Pancreas (tissue), 10 donors: ENCODE measurements at regions not wholly inside any gene's neighbourhood (a gene's known extent, or its start where the extent isn't known, plus 50 kb on each side); places are given as distances from the start of the nearest gene placed in this dataset.
"Not testable (repeated sequence)": the region's sequence is repeated elsewhere in the genome, so short reads cannot be mapped to it uniquely, and the experiment has no call there.

ENCODE experiments used
- ATAC-seq, 4 donors: fragments of 200-7000 bp; cut with Tn5 transposase; one replicate each; pipeline versions ENCODE4 v1.8.0 to v1.9.1; 2020; ENCODE audit warnings: mild to moderate bottlenecking in 4 of 4, moderate library complexity in 4 of 4
- DNase-seq, 6 donors: peaks; one replicate each; pipeline ENCODE4 v3.0.0-alpha.2; 2020
- FAIRE-seq: peaks from 2 replicates; lab custom pipeline; 2012; peaks lifted over from hg19 to GRCh38; lab: Jason Lieb, UNC
- H3K27ac ChIP-seq, 4 donors: fragments of 200-600 bp; sonication (generic); 1 replicate in 3 of 4; 2 replicates in 1 of 4; pipeline versions ENCODE4 v1.5.0 to v1.8.0; 2020
- H3K27me3 ChIP-seq, 4 donors: fragments of 200-600 bp; one replicate each; pipeline ENCODE4 v1.8.0; 2021
- H3K36me3 ChIP-seq, 3 donors: fragments of 200-600 bp; sonication (generic) in 1 of 3; one replicate each; pipeline versions ENCODE4 v1.5.0 to v1.8.0; 2020 to 2021
- H3K4me1 ChIP-seq, 3 donors: fragments of 200-600 bp; one replicate each; pipeline ENCODE4 v1.8.0; 2021
- H3K4me3 ChIP-seq, 4 donors: fragments of 200-600 bp; sonication (generic) in 2 of 4; one replicate each; pipeline versions ENCODE4 v1.5.0 to v1.8.0; 2020 to 2021
- H3K9me3 ChIP-seq, 4 donors: fragments of 200-600 bp; one replicate each; pipeline ENCODE4 v1.8.0; 2021
- WGBS, 2 donors: extraction: QIAGEN DNeasy Blood & Tissue Kit; methylation state at CpG; one replicate each; pipeline ENCODE4 v1.1.7; 2013; 5-methylcytosine and 5-hydroxymethylcytosine counted together
- intact Hi-C, 3 donors: fragments of 100-400 bp; cut with DNase I; formaldehyde crosslinking; loops; one replicate each; pipeline versions ENCODE4 v1.11.1 to v1.14.2; 2022
- TF ChIP-seq, protein P1 (sequence below), 4 donors: fragments of 200-600 bp; sonication (generic) in 3 of 4; IDR thresholded peaks; one replicate each; pipeline versions ENCODE4 v1.5.0 to v1.8.0; 2021; ENCODE audit warnings: antibody characterized with exemption in 4 of 4
- donor health status: healthy with polysubstance abuse.
- donor health status: DM: no; HTN: no; CAD: no; lungs with moderate emphysema.
- donor health status: DM: no; HTN: no; CAD: no.
- donor health status: control.
- donor health status: control.
- donor health status: Bipolar disorder and iron deficiency.
- donor health status: DM: yes; HTN: yes; CAD: no.
- donor health status: DM: no; HTN: no; CAD: no.
- donor health status: DM: no; HTN: no; CAD: no.
- donor health status: DM: yes; HTN: yes; CAD: no.

DNA sequence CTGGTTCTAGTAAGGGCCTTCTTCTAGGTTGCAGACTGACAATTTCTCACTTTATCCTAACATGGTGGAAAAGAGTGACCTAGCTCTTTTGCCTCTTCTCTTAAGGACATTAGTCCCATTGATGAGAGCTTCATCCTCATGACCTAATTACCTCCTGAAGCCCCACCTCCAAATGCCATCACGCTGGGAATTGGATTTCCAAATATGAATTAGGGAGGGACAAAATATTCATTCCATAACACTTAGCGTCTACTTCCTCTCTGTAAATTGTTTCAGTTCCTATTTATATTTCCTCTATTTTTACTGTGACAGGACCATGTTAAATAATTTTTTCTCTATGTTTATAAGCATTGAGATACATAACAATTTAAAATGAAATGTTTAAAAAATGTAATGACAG is 408.8 kb downstream of the CDH10 start:
- Histone ChIP-seq H3K36me3 (no peaks in the 10 kb centered on the region), H3K9me3 (no peaks in the 10 kb centered on the region), H3K27ac (no peak overlapping the region), H3K4me1 (no peaks in the 10 kb centered on the region), H3K4me3 (no peak overlapping the region), H3K27me3 (no peaks in the 10 kb centered on the region)
- DNase-seq (no peak), ATAC-seq (no peak), FAIRE-seq (no peak)
- WGBS, 2 donors: 57 to 59% methylated on average over 2 of the region's 2 CpGs
- TF ChIP-seq, protein P1, sequence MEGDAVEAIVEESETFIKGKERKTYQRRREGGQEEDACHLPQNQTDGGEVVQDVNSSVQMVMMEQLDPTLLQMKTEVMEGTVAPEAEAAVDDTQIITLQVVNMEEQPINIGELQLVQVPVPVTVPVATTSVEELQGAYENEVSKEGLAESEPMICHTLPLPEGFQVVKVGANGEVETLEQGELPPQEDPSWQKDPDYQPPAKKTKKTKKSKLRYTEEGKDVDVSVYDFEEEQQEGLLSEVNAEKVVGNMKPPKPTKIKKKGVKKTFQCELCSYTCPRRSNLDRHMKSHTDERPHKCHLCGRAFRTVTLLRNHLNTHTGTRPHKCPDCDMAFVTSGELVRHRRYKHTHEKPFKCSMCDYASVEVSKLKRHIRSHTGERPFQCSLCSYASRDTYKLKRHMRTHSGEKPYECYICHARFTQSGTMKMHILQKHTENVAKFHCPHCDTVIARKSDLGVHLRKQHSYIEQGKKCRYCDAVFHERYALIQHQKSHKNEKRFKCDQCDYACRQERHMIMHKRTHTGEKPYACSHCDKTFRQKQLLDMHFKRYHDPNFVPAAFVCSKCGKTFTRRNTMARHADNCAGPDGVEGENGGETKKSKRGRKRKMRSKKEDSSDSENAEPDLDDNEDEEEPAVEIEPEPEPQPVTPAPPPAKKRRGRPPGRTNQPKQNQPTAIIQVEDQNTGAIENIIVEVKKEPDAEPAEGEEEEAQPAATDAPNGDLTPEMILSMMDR (IDR thresholded peaks at IDR 0.05): no peak
- intact Hi-C loops: no loop called here

DNA sequence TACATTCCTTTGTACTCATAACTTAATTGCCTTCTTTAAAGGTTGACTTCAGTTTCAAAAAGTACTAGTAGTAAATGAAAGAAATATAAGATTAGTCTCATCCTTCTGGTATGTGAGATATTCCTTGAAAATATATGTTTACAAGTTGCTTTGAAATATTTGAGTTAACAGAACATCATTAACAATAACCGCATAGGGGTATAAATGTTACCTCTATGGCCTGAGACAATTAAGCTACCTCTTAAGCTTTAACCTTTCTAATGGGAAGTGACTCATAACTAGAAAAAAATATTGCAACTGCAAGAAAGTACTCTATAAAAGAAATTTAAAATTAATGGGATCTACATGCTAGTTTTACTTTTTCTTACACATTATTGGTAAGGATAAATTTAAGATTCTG is 399.0 kb downstream of the CDH10 start:
- Histone ChIP-seq H3K9me3 (no peaks in the 10 kb centered on the region), H3K4me1 (no peaks in the 10 kb centered on the region), H3K4me3 (no peak overlapping the region), H3K27me3 (no peaks in the 10 kb centered on the region), H3K27ac (no peak overlapping the region), H3K36me3 (no peaks in the 10 kb centered on the region)
- TF ChIP-seq, protein P1 (IDR thresholded peaks at IDR 0.05): no peak
- ATAC-seq (no peak), FAIRE-seq (no peak), DNase-seq (no peak)
- WGBS, 2 donors: 74 to 88% methylated on average over 1 of the region's 1 CpG
- intact Hi-C loops: no loop called here

DNA sequence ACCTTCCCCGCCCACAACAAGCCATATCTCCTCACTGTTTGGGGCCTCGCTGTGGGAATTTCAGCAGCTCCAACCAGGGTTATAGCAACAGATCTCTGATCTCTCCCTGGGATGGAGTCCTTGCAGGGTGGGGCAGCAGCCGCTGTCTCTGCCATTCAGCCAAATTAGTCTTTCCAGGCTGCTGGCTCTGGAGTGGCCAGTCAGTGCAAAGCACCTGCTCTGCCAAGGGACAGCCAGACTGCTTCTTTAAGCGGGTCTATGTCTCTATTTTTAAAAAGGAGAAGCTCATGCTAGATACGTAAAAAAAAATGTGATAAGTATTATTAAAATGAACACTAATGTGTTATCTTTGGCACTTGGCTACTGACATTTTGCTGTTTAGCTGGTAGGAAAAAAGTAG is 380.2 kb downstream of the CDH10 start:
- FAIRE-seq (no peak), DNase-seq (no peak), ATAC-seq (no peak)
- TF ChIP-seq, protein P1 (IDR thresholded peaks at IDR 0.05): no peak
- Histone ChIP-seq H3K4me3 (no peak overlapping the region), H3K27ac (no peak overlapping the region), H3K36me3 (no peaks in the 10 kb centered on the region), H3K9me3 (no peaks in the 10 kb centered on the region), H3K4me1 (no peaks in the 10 kb centered on the region), H3K27me3 (no peaks in the 10 kb centered on the region)
- 73 to 81% methylated on average over 5 of the region's 5 CpGs for whole genome bisulfite sequencing, 2 donors
- intact Hi-C loops: no loop called here

DNA sequence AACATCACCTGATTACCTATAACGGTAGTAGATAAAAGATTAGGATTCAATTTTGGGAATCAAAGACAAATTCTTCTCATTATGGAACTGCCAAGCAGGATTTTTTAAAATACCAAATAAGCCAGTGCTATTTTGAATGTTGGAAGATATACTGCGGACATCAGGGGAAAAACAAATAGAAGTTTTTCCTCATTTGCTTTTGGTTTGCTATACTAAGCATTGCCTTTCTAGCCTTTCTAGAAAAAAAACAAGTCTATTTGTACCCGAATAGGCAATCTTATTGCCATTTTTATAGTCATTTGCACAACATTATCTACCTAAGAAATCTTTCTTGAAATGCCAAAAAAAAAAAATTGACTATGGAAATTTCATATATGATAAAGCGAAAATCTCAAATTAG is 379.5 kb downstream of the CDH10 start:
- H3K36me3 ChIP-seq: no peaks in the 10 kb centered on the region
- H3K4me1 ChIP-seq: no peaks in the 10 kb centered on the region
- intact Hi-C loops: no loop called here
- H3K9me3 ChIP-seq: no peaks in the 10 kb centered on the region
- WGBS, 2 donors: 63 to 71% methylated on average over 4 of the region's 4 CpGs
- DNase-seq (no peak), FAIRE-seq (no peak), ATAC-seq (no peak)
- no peak overlapping the region for H3K4me3 ChIP-seq
- no peaks in the 10 kb centered on the region for H3K27me3 ChIP-seq
- no peak overlapping the region for H3K27ac ChIP-seq
- TF ChIP-seq, protein P1 (IDR thresholded peaks at IDR 0.05): no peak

DNA sequence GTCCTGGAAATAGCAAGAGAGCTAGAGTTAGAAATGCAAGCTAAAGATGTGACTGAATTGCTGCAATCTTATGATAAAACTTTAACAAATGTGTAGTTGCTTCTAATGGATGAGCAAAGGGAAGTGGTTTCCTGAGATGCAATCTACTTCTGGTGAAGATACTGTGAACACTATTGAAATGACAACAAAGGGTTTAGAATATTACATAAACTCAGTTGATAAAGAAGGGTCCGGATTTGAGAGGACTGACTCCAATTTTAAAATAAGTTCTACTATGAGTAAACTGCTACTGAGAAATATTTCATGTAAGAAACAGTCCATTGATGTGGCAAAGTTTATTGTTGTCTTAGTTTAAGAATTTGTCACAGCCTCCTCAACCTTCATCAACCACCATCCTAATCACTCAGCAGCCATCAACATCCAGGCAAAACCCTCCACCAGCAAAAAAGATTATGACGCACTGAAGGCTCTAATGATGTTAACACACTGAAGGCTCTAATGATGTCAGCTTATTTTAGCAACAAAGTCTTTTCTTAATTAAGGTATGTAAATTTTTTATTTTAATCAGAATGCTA is 376.2 kb downstream of the CDH10 start:
- Histone ChIP-seq H3K4me1 (no peaks in the 10 kb centered on the region), H3K27ac (no peak overlapping the region), H3K9me3 (no peaks in the 10 kb centered on the region), H3K36me3 (no peaks in the 10 kb centered on the region), H3K4me3 (no peak overlapping the region), H3K27me3 (no peaks in the 10 kb centered on the region)
- no peak for ATAC-seq
- no peak for DNase-seq
- WGBS, 2 donors: 68 to 76% methylated on average over 2 of the region's 2 CpGs
- intact Hi-C loops: no loop called here
- TF ChIP-seq, protein P1 (IDR thresholded peaks at IDR 0.05): no peak
- FAIRE-seq: no peak

DNA sequence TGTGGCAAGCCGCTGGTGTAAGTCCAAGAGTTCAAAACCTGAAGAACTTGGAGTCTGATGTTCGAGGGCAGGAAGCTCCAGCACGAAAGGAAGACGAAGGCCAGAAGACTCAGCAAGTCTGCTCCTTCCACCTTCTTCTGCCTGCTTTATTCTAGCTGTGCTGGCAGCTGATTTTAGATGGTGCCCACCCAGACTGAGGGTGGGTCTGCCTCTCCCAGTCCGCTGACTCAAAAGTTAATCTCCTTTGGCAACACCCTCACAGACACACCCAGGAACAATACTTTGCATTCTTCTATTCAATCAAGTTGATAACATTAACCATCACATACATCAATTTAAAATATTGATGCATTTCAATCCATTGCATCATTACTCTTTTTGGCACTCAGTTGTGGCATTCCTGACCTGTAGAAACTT is 373.1 kb downstream of the CDH10 start:
- H3K9me3 ChIP-seq, H3K36me3 ChIP-seq, intact Hi-C loops, H3K27me3 ChIP-seq, ATAC-seq, H3K4me1 ChIP-seq, H3K27ac ChIP-seq, DNase-seq, H3K4me3 ChIP-seq, FAIRE-seq: not testable (repeated sequence)
- 70 to 81% methylated on average over 5 of the region's 5 CpGs for WGBS, 2 donors
